ENCODE measurements at regions not wholly inside any gene's neighbourhood (a gene's known extent, or its start where the extent isn't known, plus 50 kb on each side); places are given as distances from the start of the nearest gene placed in this dataset.

- Histone ChIP-seq H3K4me3 (ENCODE audit: low read length, poor library complexity, severe bottlenecking) (no peak overlapping the region), H4K20me1 (ENCODE audit: insufficient read depth, low read length, poor library complexity, severe bottlenecking) (no peaks in the 10 kb centered on the region), H3K36me3 (ENCODE audit: insufficient read depth, low read length) (no peaks in the 10 kb centered on the region), H2AFZ (ENCODE audit: low read length) (no peak overlapping the region), H3K9me3 (ENCODE audit: insufficient read depth, low read depth, low read length) (no peaks in the 10 kb centered on the region), H3K4me1 (ENCODE audit: insufficient read depth, low read length, poor library complexity, severe bottlenecking) (no peaks in the 10 kb centered on the region), H3K4me2 (ENCODE audit: low read depth, low read length, poor library complexity, severe bottlenecking) (no peak overlapping the region), H3K79me2 (ENCODE audit: insufficient read depth, low read length) (no peaks in the 10 kb centered on the region), H3K27me3 (ENCODE audit: insufficient read depth, low read length, poor library complexity, severe bottlenecking) (no peaks in the 10 kb centered on the region), H3F3A (ENCODE audit: low read depth) (no peaks in the 10 kb centered on the region), H3K9me2 (replicated peaks; ENCODE audit: low read depth, low read length) (no peaks in the 10 kb centered on the region), H3K9ac (ENCODE audit: low read depth, low read length, poor library complexity, severe bottlenecking) (no peak overlapping the region)
- TF ChIP-seq, protein P1, sequence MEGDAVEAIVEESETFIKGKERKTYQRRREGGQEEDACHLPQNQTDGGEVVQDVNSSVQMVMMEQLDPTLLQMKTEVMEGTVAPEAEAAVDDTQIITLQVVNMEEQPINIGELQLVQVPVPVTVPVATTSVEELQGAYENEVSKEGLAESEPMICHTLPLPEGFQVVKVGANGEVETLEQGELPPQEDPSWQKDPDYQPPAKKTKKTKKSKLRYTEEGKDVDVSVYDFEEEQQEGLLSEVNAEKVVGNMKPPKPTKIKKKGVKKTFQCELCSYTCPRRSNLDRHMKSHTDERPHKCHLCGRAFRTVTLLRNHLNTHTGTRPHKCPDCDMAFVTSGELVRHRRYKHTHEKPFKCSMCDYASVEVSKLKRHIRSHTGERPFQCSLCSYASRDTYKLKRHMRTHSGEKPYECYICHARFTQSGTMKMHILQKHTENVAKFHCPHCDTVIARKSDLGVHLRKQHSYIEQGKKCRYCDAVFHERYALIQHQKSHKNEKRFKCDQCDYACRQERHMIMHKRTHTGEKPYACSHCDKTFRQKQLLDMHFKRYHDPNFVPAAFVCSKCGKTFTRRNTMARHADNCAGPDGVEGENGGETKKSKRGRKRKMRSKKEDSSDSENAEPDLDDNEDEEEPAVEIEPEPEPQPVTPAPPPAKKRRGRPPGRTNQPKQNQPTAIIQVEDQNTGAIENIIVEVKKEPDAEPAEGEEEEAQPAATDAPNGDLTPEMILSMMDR (conservative IDR thresholded peaks at IDR 0.05; ENCODE audit: low read length) = no peak
- no peak for TF ChIP-seq EZH2phosphoT487 (IDR thresholded peaks at IDR 0.05; ENCODE audit: borderline replicate concordance)
Observed at GRCh38 chr2:35378791-35379190, 976.8 kb upstream of the CRIM1 start.

DNA sequence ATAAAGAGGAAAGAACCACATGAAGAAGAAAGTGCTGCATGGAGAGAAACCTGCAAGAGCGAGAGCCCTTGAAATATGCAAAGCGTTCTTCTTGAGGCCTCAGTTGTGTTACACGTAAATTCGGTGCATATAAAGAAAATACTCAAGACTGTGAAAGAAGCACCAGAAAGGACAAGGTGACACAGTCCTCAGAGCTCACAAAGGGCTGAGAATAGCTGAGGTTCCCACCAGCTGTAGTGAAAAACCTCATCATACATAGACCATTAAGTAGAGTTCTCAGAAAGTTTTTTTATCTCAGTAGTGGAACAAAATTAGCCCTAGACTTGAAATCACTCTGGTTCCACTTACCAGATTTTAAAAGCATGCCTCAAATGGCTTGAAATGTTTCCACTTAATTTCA is 980.7 kb upstream of the CRIM1 start:
- Histone ChIP-seq H3K27me3 (ENCODE audit: insufficient read depth, low read length, poor library complexity, severe bottlenecking) (no peaks in the 10 kb centered on the region), H3F3A (ENCODE audit: low read depth) (no peaks in the 10 kb centered on the region), H3K4me2 (ENCODE audit: low read depth, low read length, poor library complexity, severe bottlenecking) (no peak overlapping the region), H3K36me3 (ENCODE audit: insufficient read depth, low read length) (no peaks in the 10 kb centered on the region), H4K20me1 (ENCODE audit: insufficient read depth, low read length, poor library complexity, severe bottlenecking) (no peaks in the 10 kb centered on the region), H2AFZ (ENCODE audit: low read length) (no peak overlapping the region), H3K4me1 (ENCODE audit: insufficient read depth, low read length, poor library complexity, severe bottlenecking) (no peaks in the 10 kb centered on the region), H3K79me2 (ENCODE audit: insufficient read depth, low read length) (no peaks in the 10 kb centered on the region), H3K9me2 (replicated peaks; ENCODE audit: low read depth, low read length) (no peaks in the 10 kb centered on the region), H3K9me3 (ENCODE audit: insufficient read depth, low read depth, low read length) (no peaks in the 10 kb centered on the region), H3K4me3 (ENCODE audit: low read length, poor library complexity, severe bottlenecking) (no peak overlapping the region), H3K9ac (ENCODE audit: low read depth, low read length, poor library complexity, severe bottlenecking) (no peak overlapping the region)
- TF ChIP-seq, protein P1 (conservative IDR thresholded peaks at IDR 0.05; ENCODE audit: low read length) = no peak
- TF ChIP-seq EZH2phosphoT487 (IDR thresholded peaks at IDR 0.05; ENCODE audit: borderline replicate concordance) = no peak

DNA sequence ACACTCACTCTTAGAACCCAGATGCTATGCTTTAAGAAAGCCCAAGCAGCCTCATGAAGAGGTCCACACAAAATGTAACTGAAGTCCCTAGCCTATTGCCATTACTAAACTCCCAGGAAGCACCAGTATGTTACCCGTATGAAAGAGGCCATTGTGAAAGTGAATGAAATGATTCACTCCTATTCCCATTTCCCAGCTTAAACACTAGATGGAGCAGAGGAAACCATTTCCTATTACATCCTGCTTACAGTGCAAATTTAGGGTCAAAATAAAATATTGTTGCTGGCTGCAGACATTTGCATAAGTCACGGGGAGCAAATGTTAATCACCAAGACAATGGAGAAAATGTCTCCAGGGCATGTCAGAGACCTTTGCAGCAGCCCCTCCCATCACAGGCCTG is 989.7 kb upstream of the CRIM1 start:
- no peaks in the 10 kb centered on the region for H4K20me1 ChIP-seq (ENCODE audit: insufficient read depth, low read length, poor library complexity, severe bottlenecking)
- H3K9me3 ChIP-seq (ENCODE audit: insufficient read depth, low read depth, low read length) = no peaks in the 10 kb centered on the region
- TF ChIP-seq, protein P1 (conservative IDR thresholded peaks at IDR 0.05; ENCODE audit: low read length) = no peak
- no peak for TF ChIP-seq EZH2phosphoT487 (IDR thresholded peaks at IDR 0.05; ENCODE audit: borderline replicate concordance)
- 0 out of 2 replicates have a peak, but pooled peaks cover 4% of the 10 kb centered on the region for H3K9me2 ChIP-seq (replicated peaks; ENCODE audit: low read depth, low read length)
- no peaks in the 10 kb centered on the region for H3F3A ChIP-seq (ENCODE audit: low read depth)
- no peaks in the 10 kb centered on the region for H3K27me3 ChIP-seq (ENCODE audit: insufficient read depth, low read length, poor library complexity, severe bottlenecking)
- H3K4me2 ChIP-seq (ENCODE audit: low read depth, low read length, poor library complexity, severe bottlenecking) = no peak overlapping the region
- no peaks in the 10 kb centered on the region for H3K36me3 ChIP-seq (ENCODE audit: insufficient read depth, low read length)
- H3K4me1 ChIP-seq (ENCODE audit: insufficient read depth, low read length, poor library complexity, severe bottlenecking) = no peaks in the 10 kb centered on the region
- H3K4me3 ChIP-seq (ENCODE audit: low read length, poor library complexity, severe bottlenecking) = no peak overlapping the region
- H3K9ac ChIP-seq (ENCODE audit: low read depth, low read length, poor library complexity, severe bottlenecking) = no peak overlapping the region
- H3K79me2 ChIP-seq (ENCODE audit: insufficient read depth, low read length) = no peaks in the 10 kb centered on the region
- no peak overlapping the region for H2AFZ ChIP-seq (ENCODE audit: low read length)
